HL-60 (cell line): ENCODE measurements at regions not wholly inside any gene's neighbourhood (a gene's known extent, or its start where the extent isn't known, plus 50 kb on each side); places are given as distances from the start of the nearest gene placed in this dataset.
"Not testable (repeated sequence)": the region's sequence is repeated elsewhere in the genome, so short reads cannot be mapped to it uniquely, and the experiment has no call there.

Experiments used
- DNase-seq, 2 experiments: peaks; one replicate each; pipeline ENCODE4 v3.0.0-alpha.2; 2010 to 2020; ENCODE audit warnings: low read depth in 1 of 2, low spot score in 1 of 2
- H3K27ac ChIP-seq: fragments of 250-450 bp; sonication (Bioruptor Pico); replicated peaks from 2 replicates; pipeline ENCODE4 v1.5.1; 2020; ENCODE audit warnings: mild to moderate bottlenecking, moderate library complexity
- H3K27me3 ChIP-seq: fragments of 250-450 bp; sonication (Bioruptor Pico); 2 replicates; pipeline ENCODE4 v1.5.1; 2021; ENCODE audit warnings: mild to moderate bottlenecking, moderate library complexity; ENCODE audit not compliant: insufficient read depth, poor library complexity, severe bottlenecking
- H3K4me3 ChIP-seq: replicated peaks from 2 replicates; pipeline ENCODE4 v1.5.1; 2011; ENCODE audit warnings: mild to moderate bottlenecking, control low read depth, low read length; ENCODE audit not compliant: insufficient read depth
- GABPA ChIP-seq: IDR thresholded peaks from 2 replicates; pipeline ENCODE4 v1.6.1; 2012; ENCODE audit warnings: low read depth
- POLR2AphosphoS5 ChIP-seq: IDR thresholded peaks from 2 replicates; pipeline ENCODE4 v1.6.1; 2012; ENCODE audit warnings: low read depth
- SPI1 ChIP-seq: IDR thresholded peaks from 2 replicates; pipeline ENCODE4 v1.6.1; 2012; ENCODE audit warnings: low read depth, mild to moderate bottlenecking, borderline replicate concordance
- TF ChIP-seq, protein P1 (sequence below): IDR thresholded peaks from one replicate; pipeline ENCODE4 v1.5.1; 2011; ENCODE audit warnings: low read length, control low read depth, inconsistent platforms; ENCODE audit not compliant: insufficient read depth
- TF ChIP-seq, protein P2 (sequence below): IDR thresholded peaks from 2 replicates; pipeline ENCODE4 v1.6.1; 2012; ENCODE audit warnings: low read depth; ENCODE audit not compliant: insufficient replicate concordance

DNA sequence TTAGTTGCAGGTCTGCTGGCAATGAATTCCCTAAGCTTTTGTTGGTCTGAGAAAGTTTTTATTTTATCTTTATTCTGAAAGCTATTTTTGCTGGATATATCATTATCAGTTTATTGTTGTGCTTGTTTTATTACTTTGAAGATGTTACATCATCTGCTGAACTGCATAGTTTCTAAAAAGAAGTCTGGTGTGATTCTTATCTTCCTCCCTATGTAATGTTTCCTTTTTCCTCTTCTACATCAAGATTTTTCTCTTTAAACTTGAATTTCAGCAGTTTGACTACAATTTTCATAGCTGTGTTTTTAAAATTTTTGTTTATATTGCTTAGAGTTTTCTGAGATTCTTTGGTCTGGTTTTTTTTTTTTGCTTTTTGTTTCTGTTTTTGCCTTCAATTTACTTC, 137.1 kb upstream of the PMCH start:
- TF ChIP-seq, protein P1, sequence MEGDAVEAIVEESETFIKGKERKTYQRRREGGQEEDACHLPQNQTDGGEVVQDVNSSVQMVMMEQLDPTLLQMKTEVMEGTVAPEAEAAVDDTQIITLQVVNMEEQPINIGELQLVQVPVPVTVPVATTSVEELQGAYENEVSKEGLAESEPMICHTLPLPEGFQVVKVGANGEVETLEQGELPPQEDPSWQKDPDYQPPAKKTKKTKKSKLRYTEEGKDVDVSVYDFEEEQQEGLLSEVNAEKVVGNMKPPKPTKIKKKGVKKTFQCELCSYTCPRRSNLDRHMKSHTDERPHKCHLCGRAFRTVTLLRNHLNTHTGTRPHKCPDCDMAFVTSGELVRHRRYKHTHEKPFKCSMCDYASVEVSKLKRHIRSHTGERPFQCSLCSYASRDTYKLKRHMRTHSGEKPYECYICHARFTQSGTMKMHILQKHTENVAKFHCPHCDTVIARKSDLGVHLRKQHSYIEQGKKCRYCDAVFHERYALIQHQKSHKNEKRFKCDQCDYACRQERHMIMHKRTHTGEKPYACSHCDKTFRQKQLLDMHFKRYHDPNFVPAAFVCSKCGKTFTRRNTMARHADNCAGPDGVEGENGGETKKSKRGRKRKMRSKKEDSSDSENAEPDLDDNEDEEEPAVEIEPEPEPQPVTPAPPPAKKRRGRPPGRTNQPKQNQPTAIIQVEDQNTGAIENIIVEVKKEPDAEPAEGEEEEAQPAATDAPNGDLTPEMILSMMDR, result no peak
- TF ChIP-seq GABPA (no peak), SPI1 (no peak), POLR2AphosphoS5 (no peak)
- TF ChIP-seq, protein P2, sequence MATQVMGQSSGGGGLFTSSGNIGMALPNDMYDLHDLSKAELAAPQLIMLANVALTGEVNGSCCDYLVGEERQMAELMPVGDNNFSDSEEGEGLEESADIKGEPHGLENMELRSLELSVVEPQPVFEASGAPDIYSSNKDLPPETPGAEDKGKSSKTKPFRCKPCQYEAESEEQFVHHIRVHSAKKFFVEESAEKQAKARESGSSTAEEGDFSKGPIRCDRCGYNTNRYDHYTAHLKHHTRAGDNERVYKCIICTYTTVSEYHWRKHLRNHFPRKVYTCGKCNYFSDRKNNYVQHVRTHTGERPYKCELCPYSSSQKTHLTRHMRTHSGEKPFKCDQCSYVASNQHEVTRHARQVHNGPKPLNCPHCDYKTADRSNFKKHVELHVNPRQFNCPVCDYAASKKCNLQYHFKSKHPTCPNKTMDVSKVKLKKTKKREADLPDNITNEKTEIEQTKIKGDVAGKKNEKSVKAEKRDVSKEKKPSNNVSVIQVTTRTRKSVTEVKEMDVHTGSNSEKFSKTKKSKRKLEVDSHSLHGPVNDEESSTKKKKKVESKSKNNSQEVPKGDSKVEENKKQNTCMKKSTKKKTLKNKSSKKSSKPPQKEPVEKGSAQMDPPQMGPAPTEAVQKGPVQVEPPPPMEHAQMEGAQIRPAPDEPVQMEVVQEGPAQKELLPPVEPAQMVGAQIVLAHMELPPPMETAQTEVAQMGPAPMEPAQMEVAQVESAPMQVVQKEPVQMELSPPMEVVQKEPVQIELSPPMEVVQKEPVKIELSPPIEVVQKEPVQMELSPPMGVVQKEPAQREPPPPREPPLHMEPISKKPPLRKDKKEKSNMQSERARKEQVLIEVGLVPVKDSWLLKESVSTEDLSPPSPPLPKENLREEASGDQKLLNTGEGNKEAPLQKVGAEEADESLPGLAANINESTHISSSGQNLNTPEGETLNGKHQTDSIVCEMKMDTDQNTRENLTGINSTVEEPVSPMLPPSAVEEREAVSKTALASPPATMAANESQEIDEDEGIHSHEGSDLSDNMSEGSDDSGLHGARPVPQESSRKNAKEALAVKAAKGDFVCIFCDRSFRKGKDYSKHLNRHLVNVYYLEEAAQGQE, result no peak
- no peak overlapping the region for H3K27ac ChIP-seq
- H3K27me3 ChIP-seq, result no peaks in the 10 kb centered on the region
- DNase-seq, result no peak
- no peak overlapping the region for H3K4me3 ChIP-seq

DNA sequence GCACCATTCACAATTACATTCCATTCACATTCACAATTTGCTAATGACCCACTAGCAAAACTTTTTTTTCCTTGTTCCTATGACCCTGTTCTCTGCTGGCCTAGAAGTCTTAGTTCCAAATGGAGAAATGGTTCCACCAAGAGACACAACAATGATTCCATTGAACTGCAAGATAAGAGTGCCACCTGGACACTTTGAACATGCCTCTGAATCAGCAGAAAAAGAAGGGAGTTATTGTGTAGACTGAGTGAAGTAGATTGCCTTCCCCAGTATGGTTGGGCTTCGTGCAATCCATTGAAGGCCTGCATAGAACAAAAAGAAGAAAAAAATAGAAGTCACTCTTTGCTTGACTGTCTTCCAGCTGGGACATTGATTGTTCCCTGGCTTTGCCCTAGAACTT, 133.8 kb upstream of the PMCH start:
- no peak overlapping the region for H3K4me3 ChIP-seq
- no peaks in the 10 kb centered on the region for H3K27me3 ChIP-seq
- DNase-seq, result no peak
- TF ChIP-seq GABPA, result no peak
- no peak overlapping the region for H3K27ac ChIP-seq

DNA sequence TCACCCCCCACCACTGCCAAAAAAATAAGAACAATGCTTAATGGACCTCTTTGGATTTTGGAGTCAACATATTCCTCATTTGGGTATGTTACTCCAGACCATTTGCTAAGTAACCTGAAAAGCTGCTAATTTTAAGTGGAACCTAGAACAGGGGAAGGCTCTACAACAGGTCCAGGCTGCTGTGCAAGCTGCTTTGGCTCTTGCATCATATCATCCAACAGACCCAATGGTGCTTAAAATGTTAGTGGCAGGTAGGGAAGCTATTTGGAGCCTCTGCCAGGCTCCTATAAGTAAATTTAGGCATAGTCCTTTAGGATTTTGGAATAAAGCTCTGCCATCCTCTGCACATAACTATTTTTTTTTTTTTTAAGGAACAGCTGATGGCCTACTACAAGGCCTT, 132.2 kb upstream of the PMCH start:
- Histone ChIP-seq H3K27me3 (no peaks in the 10 kb centered on the region), H3K27ac (no peak overlapping the region), H3K4me3 (no peak overlapping the region)
- DNase-seq, result no peak
- TF ChIP-seq, protein P2, result no peak
- TF ChIP-seq, protein P1, result no peak
- TF ChIP-seq SPI1, result no peak
- no peak for TF ChIP-seq POLR2AphosphoS5
- TF ChIP-seq GABPA, result no peak

DNA sequence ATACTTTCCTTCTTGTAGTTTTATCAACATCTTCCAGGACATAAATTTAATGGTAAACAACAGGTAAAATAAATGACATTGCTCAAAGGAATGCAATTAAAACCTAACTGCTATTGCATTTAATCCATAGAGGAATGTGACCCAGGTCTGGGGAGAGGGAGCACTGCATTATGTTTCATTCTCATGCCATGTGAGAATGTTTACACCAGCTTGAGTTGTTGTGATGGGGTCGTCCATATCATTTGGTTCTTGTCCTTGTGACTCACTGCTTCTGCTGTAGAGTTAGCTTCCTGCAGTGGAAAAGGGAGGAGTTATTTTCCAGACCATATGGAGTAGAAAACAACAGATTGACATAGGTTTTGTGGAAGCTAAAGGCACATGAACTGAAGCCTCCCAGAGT, 129.3 kb upstream of the PMCH start:
- no peak overlapping the region for H3K27ac ChIP-seq
- no peak for DNase-seq

DNA sequence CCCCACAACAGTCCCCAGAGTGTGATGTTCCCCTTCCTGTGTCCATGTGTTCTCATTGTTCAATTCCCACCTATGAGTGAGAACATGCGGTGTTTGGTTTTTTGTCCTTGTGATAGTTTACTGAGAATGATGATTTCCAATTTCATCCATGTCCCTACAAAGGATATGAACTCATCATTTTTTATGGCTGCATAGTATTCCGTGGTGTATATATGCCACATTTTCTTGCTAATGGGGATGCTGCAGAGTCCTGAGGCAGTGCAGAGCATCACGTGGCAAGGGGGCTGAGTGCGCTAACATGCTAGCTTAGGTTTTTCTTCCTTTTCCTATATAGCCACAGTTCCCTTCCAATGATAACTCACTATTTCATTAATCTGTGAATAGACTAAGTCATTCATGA, 127.5 kb upstream of the PMCH start:
- H3K27ac ChIP-seq, DNase-seq, H3K27me3 ChIP-seq, H3K4me3 ChIP-seq: not testable (repeated sequence)

More for the DNA sequence above, 129.3 kb upstream of the PMCH start:
- TF ChIP-seq, protein P2, result no peak
- Histone ChIP-seq H3K27me3 (no peaks in the 10 kb centered on the region), H3K4me3 (no peak overlapping the region)
